Colonic mucosa (tissue), 4 donors: ENCODE measurements at regions not wholly inside any gene's neighbourhood (a gene's known extent, or its start where the extent isn't known, plus 50 kb on each side); places are given as distances from the start of the nearest gene placed in this dataset.
A peak's percentile ranks its signal among the peaks of the same experiment; 100 is the strongest.
"Not testable (repeated sequence)": the region's sequence is repeated elsewhere in the genome, so short reads cannot be mapped to it uniquely, and the experiment has no call there.

ENCODE experiments used
- DNase-seq: peaks from one replicate; pipeline ENCODE4 v3.0.0-alpha.2; 2020
- H3K27ac ChIP-seq: fragments of 200-600 bp; one replicate; pipeline ENCODE4 v1.8.0; 2021
- H3K27me3 ChIP-seq: fragments of 200-600 bp; one replicate; pipeline ENCODE4 v1.8.0; 2021
- H3K36me3 ChIP-seq: fragments of 200-600 bp; one replicate; pipeline ENCODE4 v1.8.0; 2021
- H3K4me1 ChIP-seq: fragments of 200-600 bp; one replicate; pipeline ENCODE4 v1.8.0; 2021; ENCODE audit warnings: mild to moderate bottlenecking
- H3K4me3 ChIP-seq: fragments of 200-600 bp; one replicate; pipeline ENCODE4 v1.8.0; 2021
- H3K9ac ChIP-seq, 2 donors: one replicate each; pipeline ENCODE4 v1.7.0; 2013; ENCODE audit warnings: control low read depth in 2 of 2, low read depth in 2 of 2, low read length in 2 of 2
- H3K9me3 ChIP-seq: fragments of 200-600 bp; one replicate; pipeline ENCODE4 v1.8.0; 2021
- intact Hi-C: fragments of 100-400 bp; cut with DNase I; formaldehyde crosslinking; loops from one replicate; pipeline ENCODE4 v1.14.1; 2022
- TF ChIP-seq, protein P1 (sequence below): fragments of 200-600 bp; IDR thresholded peaks from one replicate; pipeline ENCODE4 v1.8.0; 2022; ENCODE audit warnings: antibody characterized with exemption, mild to moderate bottlenecking
- donor health status: healthy.
- donor health status: DM: no; HTN: no; CAD: no.
- donor health status: DM: no; HTN: no; CAD: no.

DNA sequence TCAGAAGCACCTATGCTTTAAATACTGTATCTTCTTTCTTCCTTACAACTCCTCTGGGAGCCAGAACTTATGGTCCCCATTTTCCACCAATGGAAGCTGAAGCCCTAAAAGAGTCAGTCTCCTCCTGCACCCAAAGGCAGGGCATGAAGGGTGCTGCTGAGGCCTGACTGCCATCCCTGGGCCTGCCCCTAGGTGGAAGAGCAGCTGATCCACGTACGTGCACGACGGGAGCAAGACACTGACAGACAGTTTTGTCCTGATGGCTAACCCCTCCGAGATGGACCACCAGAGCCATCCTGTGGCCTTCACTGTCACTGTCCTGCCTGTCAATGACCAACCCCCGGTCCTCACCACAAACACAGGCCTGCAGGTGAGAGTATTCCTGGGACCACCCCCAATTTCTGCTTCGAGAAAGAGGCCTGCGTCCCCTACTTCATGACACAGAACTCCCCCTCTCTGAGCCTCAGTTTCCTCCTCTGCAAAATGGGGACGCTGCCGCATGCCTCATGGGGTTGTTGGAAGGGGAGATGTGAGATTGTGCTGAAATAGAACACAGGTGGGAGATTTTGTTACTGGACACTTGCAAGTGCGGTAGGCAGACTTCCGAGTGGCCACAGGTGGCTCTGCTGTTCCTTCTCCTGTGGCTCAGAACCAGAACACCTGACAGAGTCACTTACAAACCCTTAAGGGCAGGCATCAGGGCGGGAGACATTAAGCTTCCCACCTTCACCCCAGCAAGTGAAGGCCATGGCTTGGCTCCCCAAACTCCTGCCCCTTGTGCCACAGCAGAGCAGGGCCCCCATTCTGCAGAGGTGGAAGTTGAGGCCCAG, 175.4 kb downstream of the TBC1D2B start:
- no peaks in the 10 kb centered on the region for H3K36me3 ChIP-seq
- no peaks in the 10 kb centered on the region for H3K27me3 ChIP-seq
- H3K4me1 ChIP-seq: no peaks in the 10 kb centered on the region
- no peaks in the 10 kb centered on the region for H3K9me3 ChIP-seq
- TF ChIP-seq, protein P1, sequence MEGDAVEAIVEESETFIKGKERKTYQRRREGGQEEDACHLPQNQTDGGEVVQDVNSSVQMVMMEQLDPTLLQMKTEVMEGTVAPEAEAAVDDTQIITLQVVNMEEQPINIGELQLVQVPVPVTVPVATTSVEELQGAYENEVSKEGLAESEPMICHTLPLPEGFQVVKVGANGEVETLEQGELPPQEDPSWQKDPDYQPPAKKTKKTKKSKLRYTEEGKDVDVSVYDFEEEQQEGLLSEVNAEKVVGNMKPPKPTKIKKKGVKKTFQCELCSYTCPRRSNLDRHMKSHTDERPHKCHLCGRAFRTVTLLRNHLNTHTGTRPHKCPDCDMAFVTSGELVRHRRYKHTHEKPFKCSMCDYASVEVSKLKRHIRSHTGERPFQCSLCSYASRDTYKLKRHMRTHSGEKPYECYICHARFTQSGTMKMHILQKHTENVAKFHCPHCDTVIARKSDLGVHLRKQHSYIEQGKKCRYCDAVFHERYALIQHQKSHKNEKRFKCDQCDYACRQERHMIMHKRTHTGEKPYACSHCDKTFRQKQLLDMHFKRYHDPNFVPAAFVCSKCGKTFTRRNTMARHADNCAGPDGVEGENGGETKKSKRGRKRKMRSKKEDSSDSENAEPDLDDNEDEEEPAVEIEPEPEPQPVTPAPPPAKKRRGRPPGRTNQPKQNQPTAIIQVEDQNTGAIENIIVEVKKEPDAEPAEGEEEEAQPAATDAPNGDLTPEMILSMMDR: no peak
- no peak overlapping the region for H3K9ac ChIP-seq
- no peak overlapping the region for H3K4me3 ChIP-seq
- H3K27ac ChIP-seq: no peak overlapping the region
- intact Hi-C loops: no loop called here
- no peak for DNase-seq

DNA sequence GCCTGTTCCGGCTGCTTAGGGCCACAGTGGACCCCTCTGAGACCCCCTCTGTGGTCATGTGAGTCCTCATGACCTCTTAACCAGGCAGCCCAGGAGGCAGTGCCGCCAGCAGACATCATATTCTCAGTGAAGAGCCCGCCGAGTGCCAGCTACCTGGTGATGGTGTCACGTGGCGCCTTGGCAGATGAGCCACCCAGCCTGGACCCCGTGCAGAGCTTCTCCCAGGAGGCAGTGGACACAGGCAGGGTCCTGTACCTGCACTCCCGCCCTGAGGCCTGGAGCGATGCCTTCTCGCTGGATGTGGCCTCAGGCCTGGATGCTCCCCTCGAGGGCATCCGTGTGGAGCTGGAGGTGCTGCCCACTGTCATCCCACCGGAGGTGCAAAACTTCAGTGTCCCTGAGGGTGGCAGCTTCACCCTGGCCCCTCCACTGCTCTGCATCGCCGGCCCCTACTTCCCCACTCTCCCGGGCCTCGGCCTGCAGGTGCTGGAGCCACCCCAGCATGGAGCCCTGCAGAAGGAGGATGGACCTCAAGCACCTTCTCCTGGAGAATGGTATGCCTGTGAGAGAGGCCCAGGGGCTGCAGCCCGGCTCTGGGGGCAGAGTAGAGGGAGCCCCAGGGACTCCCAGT, 176.1 kb downstream of the TBC1D2B start:
- Histone ChIP-seq H3K9me3 (no peaks in the 10 kb centered on the region), H3K4me3 (no peak overlapping the region), H3K36me3 (no peaks in the 10 kb centered on the region), H3K27ac (no peak overlapping the region), H3K27me3 (no peaks in the 10 kb centered on the region), H3K4me1 (no peaks in the 10 kb centered on the region), H3K9ac (no peak overlapping the region)
- no peak for DNase-seq
- TF ChIP-seq, protein P1: no peak
- intact Hi-C loops: no loop called here

DNA sequence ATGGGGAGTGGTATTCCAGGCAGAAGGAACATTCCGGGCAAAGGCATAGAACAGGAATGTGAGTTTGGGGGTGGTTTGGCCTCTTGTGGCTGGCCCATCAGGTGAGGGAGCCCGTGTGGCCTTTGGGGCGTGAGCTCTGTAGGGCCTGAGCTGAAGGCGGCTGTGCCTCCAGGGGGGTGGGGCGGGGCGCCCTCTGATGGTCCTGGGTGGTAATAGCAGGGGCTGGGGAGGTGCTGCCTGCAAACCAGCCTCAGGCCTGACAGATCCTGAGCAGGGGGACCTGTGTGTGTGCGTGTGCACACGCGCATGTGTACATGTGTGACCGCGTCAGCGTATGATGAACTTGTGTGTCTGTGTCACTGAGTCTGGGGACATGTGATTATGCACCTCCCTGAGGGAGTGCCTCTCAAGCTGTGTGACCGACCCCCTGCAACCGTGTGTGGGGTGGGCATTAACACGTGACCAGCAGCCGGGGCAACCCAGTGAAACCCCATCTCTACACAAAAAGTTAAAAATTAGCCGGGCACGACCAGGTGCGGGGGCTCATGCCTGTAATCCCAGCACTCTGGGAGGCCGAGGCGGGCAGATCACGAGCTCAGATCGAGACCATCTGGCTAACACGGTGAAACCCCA, 177.1 kb downstream of the TBC1D2B start:
- intact Hi-C loops, H3K36me3 ChIP-seq: not testable (repeated sequence)
- peak; percentile 43 for DNase-seq

DNA sequence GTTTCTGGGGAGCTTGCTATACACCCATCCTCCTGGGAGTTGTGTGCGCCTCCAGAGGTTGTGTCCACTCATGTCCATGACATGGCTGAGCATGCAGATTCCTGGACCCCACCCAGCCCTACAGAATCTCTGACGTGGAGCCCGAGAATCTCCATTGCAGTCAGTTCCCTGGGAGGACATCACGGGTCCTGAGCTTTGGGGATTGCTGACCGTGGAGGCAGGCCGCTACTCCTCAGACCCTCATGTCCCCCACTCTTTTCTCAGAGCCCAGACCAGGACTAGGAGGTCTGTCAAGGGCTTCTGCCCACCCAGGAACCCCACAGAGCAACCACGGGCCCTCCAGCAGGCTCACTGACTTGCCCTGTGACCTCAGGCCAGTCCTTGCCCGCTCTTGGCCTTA, 177.7 kb downstream of the TBC1D2B start:
- intact Hi-C loops, H3K36me3 ChIP-seq, H3K9ac ChIP-seq, DNase-seq, H3K4me1 ChIP-seq, H3K27ac ChIP-seq, H3K27me3 ChIP-seq, H3K9me3 ChIP-seq, H3K4me3 ChIP-seq: not testable (repeated sequence)

More for the DNA sequence above, 177.1 kb downstream of the TBC1D2B start:
- not testable (repeated sequence) for H3K9ac ChIP-seq, H3K4me1 ChIP-seq, H3K4me3 ChIP-seq, H3K27ac ChIP-seq, H3K27me3 ChIP-seq, H3K9me3 ChIP-seq
- TF ChIP-seq, protein P1: peak; percentile 61

DNA sequence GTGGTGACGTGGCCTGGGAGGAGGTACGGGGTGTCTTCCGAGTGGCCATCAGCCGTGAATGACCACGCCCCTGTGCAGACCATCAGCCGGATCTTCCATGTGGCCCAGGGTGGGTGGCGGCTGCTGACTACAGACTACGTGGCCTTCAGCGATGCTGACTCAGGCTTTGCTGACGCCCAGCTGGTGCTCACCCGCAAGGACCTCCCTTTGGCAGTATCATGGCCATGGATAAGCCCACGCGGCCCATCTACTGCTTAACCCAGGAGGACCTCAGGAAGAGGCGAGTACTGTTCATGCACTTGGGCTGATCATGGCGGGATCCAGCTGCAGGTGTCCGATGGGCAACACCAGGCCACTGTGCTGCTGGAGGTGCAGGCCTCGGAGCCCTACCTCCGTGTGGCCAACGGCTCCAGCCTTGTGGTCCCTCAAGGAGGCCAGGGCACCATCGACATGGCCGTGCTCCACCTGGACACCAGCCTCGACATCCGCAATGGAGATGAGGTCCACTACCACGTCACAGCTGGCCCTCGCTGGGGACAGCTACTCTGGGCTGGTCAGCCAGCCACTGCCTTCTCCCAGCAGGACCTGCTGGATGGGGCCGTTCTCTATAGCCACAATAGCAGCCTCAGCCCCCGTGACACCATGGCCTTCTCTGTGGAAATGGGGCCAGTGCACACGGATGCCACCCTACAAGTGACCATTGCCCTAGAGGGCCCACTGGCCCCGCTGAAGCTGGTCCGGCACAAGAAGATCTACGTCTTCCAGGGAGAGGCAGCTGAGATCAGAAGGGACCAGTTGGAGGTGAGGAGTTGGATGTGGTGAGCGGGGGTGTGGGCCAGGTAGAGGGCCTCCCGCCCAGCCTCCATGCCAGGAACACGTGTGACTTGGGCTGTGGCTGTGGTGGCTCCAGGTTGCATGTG, 178.4 kb downstream of the TBC1D2B start:
- intact Hi-C loops: no loop called here
- no peaks in the 10 kb centered on the region for H3K36me3 ChIP-seq
- H3K27me3 ChIP-seq: no peaks in the 10 kb centered on the region
- no peak overlapping the region for H3K4me3 ChIP-seq
- H3K27ac ChIP-seq: no peak overlapping the region
- H3K9me3 ChIP-seq: no peaks in the 10 kb centered on the region
- no peaks in the 10 kb centered on the region for H3K4me1 ChIP-seq
- TF ChIP-seq, protein P1: no peak
- no peak for DNase-seq
- H3K9ac ChIP-seq: no peak overlapping the region
